Mucosa of descending colon (tissue), 3 donors: ENCODE measurements at regions not wholly inside any gene's neighbourhood (a gene's known extent, or its start where the extent isn't known, plus 50 kb on each side); places are given as distances from the start of the nearest gene placed in this dataset.

Experiments
- ATAC-seq: fragments of 200-7000 bp; cut with Tn5 transposase; one replicate; pipeline ENCODE4 v1.9.1; 2020; ENCODE audit warnings: mild to moderate bottlenecking, moderate library complexity
- DNase-seq, 3 donors: peaks; one replicate each; pipeline ENCODE4 v3.0.0-alpha.2; 2020
- H3K36me3 ChIP-seq: fragments of 200-600 bp; one replicate; pipeline ENCODE4 v1.8.0; 2021; ENCODE audit warnings: low read depth, mild to moderate bottlenecking
- H3K4me1 ChIP-seq: fragments of 200-600 bp; one replicate; pipeline ENCODE4 v1.8.0; 2021; ENCODE audit warnings: low read depth, mild to moderate bottlenecking
- H3K4me3 ChIP-seq: fragments of 200-600 bp; one replicate; pipeline ENCODE4 v1.8.0; 2021; ENCODE audit warnings: mild to moderate bottlenecking
- H3K9me3 ChIP-seq: fragments of 200-600 bp; one replicate; pipeline ENCODE4 v1.8.0; 2021; ENCODE audit warnings: mild to moderate bottlenecking
- intact Hi-C, 2 donors: fragments of 100-400 bp; cut with DNase I in 1 of 2; cut with micrococcal nuclease in 1 of 2; formaldehyde crosslinking; loops; one replicate each; pipeline versions ENCODE4 v1.11.0 to v1.11.1; 2022; cut with DNase I, micrococcal nuclease
- TF ChIP-seq, protein P1 (sequence below): fragments of 200-600 bp; IDR thresholded peaks from one replicate; pipeline ENCODE4 v1.8.0; 2022; ENCODE audit warnings: antibody characterized with exemption, mild to moderate bottlenecking
- donor health status: DM: no; HTN: no; CAD: no; lungs with moderate emphysema.
- donor health status: DM: no; HTN: no; CAD: no.
- donor health status: DM: no; HTN: yes; CAD: no.

DNA sequence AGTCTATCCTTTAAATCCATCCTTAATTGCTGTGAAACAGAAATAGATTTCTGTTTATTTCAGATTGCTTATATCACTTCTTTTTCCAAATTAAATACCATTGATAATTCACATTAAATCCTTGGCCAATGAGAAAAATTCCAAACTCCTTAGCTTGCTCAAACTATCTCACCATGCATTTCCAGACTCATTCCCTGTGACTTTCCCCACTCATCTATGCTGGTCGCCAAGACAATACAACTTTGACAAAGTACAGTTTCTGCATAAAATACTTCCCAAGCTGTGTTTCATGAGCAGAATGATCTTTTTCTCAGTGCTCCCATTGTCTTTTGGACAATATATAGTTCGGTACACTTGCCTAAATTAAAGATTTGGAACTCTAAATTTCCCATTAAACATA lies 575.6 kb downstream of the CPS1 start:
- intact Hi-C loops, result no loop called here

DNA sequence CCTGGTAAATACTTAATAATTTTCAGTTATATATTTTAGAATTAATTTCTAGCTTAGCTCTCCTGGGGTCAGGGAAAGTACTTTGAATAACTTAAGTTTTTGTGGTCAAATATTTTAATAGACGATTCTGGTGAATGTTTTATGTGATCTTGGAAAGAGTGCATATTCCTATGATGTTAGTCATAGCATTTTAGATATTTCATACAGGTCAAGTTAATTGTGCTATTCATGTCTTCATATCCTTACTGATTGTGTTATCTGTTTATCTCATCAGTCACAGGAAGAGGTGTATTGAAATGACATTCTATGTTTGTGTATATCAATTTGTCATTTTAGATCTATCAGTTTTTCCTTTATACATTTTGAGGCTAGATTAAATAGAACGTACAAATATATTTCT lies 576.2 kb downstream of the CPS1 start:
- H3K9me3 ChIP-seq, result no peaks in the 10 kb centered on the region
- no peaks in the 10 kb centered on the region for H3K36me3 ChIP-seq
- DNase-seq, result no peak
- intact Hi-C loops, result no loop called here
- no peak for ATAC-seq
- no peaks in the 10 kb centered on the region for H3K4me1 ChIP-seq
- H3K4me3 ChIP-seq, result no peak overlapping the region
- TF ChIP-seq, protein P1, sequence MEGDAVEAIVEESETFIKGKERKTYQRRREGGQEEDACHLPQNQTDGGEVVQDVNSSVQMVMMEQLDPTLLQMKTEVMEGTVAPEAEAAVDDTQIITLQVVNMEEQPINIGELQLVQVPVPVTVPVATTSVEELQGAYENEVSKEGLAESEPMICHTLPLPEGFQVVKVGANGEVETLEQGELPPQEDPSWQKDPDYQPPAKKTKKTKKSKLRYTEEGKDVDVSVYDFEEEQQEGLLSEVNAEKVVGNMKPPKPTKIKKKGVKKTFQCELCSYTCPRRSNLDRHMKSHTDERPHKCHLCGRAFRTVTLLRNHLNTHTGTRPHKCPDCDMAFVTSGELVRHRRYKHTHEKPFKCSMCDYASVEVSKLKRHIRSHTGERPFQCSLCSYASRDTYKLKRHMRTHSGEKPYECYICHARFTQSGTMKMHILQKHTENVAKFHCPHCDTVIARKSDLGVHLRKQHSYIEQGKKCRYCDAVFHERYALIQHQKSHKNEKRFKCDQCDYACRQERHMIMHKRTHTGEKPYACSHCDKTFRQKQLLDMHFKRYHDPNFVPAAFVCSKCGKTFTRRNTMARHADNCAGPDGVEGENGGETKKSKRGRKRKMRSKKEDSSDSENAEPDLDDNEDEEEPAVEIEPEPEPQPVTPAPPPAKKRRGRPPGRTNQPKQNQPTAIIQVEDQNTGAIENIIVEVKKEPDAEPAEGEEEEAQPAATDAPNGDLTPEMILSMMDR, result no peak

More for the DNA sequence above, 575.6 kb downstream of the CPS1 start:
- DNase-seq (no peak), ATAC-seq (no peak)
- TF ChIP-seq, protein P1, result no peak
- Histone ChIP-seq H3K9me3 (no peaks in the 10 kb centered on the region), H3K36me3 (no peaks in the 10 kb centered on the region), H3K4me3 (no peak overlapping the region), H3K4me1 (no peaks in the 10 kb centered on the region)

DNA sequence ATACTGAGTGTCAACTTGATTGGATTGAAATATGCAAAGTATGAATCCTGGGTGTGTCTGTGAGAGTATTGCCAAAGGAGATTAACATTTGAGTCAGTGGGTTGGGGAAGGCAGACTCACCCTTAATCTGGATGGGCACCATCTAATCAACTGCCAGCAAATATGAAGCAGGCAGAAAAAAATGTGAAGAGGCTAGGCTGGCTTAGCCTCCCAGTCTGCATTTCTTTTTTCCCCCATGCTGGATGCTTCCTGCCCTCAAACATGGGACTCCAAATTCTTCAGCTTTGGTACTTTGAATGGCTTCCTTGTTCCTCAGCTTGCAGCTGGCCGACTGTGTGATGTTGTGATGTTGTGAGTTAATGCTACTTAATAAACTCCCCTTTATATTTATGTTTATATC lies 577.4 kb downstream of the CPS1 start:
- H3K4me1 ChIP-seq, result no peaks in the 10 kb centered on the region
- ATAC-seq, result no peak
- H3K9me3 ChIP-seq, result no peaks in the 10 kb centered on the region
- H3K4me3 ChIP-seq, result no peak overlapping the region
- intact Hi-C loops, result no loop called here
- TF ChIP-seq, protein P1, result no peak
- DNase-seq, result no peak
- H3K36me3 ChIP-seq, result no peaks in the 10 kb centered on the region

DNA sequence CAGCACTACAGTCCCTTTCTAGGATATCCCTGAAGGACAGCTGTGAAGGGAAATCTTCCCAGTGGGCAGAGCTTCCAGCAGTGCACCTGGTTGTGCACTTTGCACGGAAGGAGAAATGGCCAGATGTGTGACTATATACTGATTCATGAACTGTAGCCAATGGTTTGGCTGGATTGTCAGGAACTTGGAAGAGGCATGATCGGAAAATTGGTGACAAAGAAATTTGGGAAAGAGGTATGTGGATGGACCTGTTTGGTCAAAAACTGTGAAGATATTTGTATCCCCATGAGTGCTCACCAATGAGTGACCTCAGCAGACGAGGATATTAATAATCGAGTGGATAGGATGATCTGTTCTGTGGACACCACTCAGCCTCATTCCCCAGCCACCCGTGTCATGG lies 582.2 kb downstream of the CPS1 start:
- TF ChIP-seq, protein P1, result no peak
- no peak for DNase-seq
- intact Hi-C loops, result no loop called here
- Histone ChIP-seq H3K36me3 (no peaks in the 10 kb centered on the region), H3K4me1 (no peaks in the 10 kb centered on the region), H3K4me3 (no peak overlapping the region), H3K9me3 (no peaks in the 10 kb centered on the region)
- no peak for ATAC-seq

DNA sequence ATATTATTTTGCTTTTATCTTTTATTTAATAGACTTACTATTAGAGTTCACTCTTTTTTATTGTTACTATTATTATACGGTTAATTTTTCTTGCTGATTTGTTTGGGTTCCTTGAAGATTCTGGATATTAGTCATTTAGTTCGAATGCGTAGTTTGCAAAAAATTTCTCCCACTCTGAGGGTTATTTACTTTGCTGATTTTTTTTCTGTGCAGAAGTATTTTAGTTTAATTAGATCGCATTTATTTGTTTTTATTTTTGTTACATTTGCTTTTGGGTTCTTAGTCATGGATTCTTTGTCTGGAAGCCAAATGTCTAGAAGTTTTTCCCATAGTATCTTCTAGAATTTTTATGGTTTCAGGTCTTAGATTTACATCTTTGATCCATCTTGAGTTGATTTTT lies 585.2 kb downstream of the CPS1 start:
- intact Hi-C loops, result no loop called here
- no peaks in the 10 kb centered on the region for H3K9me3 ChIP-seq
- H3K4me3 ChIP-seq, result no peak overlapping the region
- DNase-seq (no peak), ATAC-seq (no peak)
- TF ChIP-seq, protein P1, result no peak
- H3K4me1 ChIP-seq, result no peaks in the 10 kb centered on the region
- H3K36me3 ChIP-seq, result no peaks in the 10 kb centered on the region

DNA sequence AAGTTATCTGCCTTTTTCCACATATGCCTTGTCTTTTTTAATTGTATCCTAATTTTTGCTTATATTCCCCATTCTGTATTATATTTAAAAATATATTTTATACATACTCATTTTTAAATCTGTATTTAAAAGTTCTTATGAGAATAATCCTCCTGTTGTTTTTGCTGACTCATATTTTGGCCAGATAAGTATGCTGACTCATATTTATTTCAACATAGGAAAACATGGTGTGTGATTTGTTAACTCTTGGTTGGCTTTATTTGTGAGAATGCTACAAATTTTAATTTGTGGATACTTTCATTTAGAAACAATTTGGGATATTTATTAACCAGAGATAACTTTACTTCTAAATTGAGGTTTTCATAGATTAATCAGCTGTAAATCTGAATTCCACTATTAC lies 587.7 kb downstream of the CPS1 start:
- H3K4me1 ChIP-seq, result no peaks in the 10 kb centered on the region
- DNase-seq (no peak), ATAC-seq (no peak)
- H3K36me3 ChIP-seq, result no peaks in the 10 kb centered on the region
- no peak overlapping the region for H3K4me3 ChIP-seq
- intact Hi-C loops, result no loop called here
- H3K9me3 ChIP-seq, result no peaks in the 10 kb centered on the region
- TF ChIP-seq, protein P1, result no peak
